WTC11 (cell line): ENCODE measurements at regions not wholly inside any gene's neighbourhood (a gene's known extent, or its start where the extent isn't known, plus 50 kb on each side); places are given as distances from the start of the nearest gene placed in this dataset.

ENCODE experiments used
- ATAC-seq: fragments of 200-7000 bp; cut with Tn5 transposase; 2 replicates; pipeline ENCODE4 v1.10.0; 2021; ENCODE audit warnings: mild to moderate bottlenecking, moderate library complexity
- CTCF ChIA-PET: fragments of 300-600 bp; sonication (Branson Sonifier 250); formaldehyde crosslinking; loops from one replicate; lab custom pipeline; 2021; ENCODE audit warnings: antibody characterized with exemption; lab: Charles Lee
- POLR2A ChIA-PET: fragments of 350-600 bp; sonication (Branson Sonifier 250); formaldehyde crosslinking; loops from one replicate; lab custom pipeline; 2021; ENCODE audit warnings: antibody characterized with exemption; lab: Charles Lee
- DNase-seq: peaks from one replicate; pipeline ENCODE4 v3.0.0; 2021; ENCODE audit warnings: low spot score
- H3K27ac Mint-ChIP-seq: 2 replicates; pipeline ENCODE4 v1.8.0; 2021; ENCODE audit warnings: mixed read lengths
- H3K27me3 Mint-ChIP-seq: 2 replicates; pipeline ENCODE4 v1.8.0; 2021; ENCODE audit warnings: low read depth, mild to moderate bottlenecking, moderate library complexity, mixed read lengths
- H3K36me3 Mint-ChIP-seq: 2 replicates; pipeline ENCODE4 v1.8.0; 2021; ENCODE audit warnings: mixed read lengths
- H3K4me1 Mint-ChIP-seq: 2 replicates; pipeline ENCODE4 v1.8.0; 2022; ENCODE audit warnings: mixed read lengths
- H3K4me3 Mint-ChIP-seq: 2 replicates; pipeline ENCODE4 v1.8.0; 2021; ENCODE audit warnings: mild to moderate bottlenecking, moderate library complexity, mixed read lengths
- H3K9me3 Mint-ChIP-seq: 2 replicates; pipeline ENCODE4 v1.8.0; 2021; ENCODE audit warnings: mixed read lengths
- CDX4 ChIP-seq: fragments of 250-450 bp; sonication (Bioruptor Pico); IDR thresholded peaks from 2 replicates; pipeline ENCODE4 v1.9.0; 2021; ENCODE audit warnings: moderate library complexity, mild to moderate bottlenecking, inconsistent platforms, borderline replicate concordance
- CREB1 ChIP-seq: sonication (generic); formaldehyde crosslinking; IDR thresholded peaks from 2 replicates; pipeline ENCODE4 v1.8.0; 2023; ENCODE audit warnings: mild to moderate bottlenecking, missing genetic modification reagents
- ESRRA ChIP-seq: sonication (generic); formaldehyde crosslinking; IDR thresholded peaks from 2 replicates; pipeline ENCODE4 v1.8.1; 2022; ENCODE audit warnings: mild to moderate bottlenecking, missing genetic modification reagents, borderline replicate concordance
- HMGA2 ChIP-seq: fragments of 250-450 bp; sonication (Bioruptor Pico); IDR thresholded peaks from 2 replicates; pipeline ENCODE4 v1.4.0; 2021; ENCODE audit warnings: mild to moderate bottlenecking, moderate library complexity
- SMAD3 ChIP-seq: sonication (generic); formaldehyde crosslinking; IDR thresholded peaks from 2 replicates; pipeline ENCODE4 v1.8.0; 2022; ENCODE audit warnings: missing genetic modification reagents, mild to moderate bottlenecking, borderline replicate concordance
- USF1 ChIP-seq: sonication (generic); formaldehyde crosslinking; IDR thresholded peaks from 2 replicates; pipeline ENCODE4 v1.8.0; 2022; ENCODE audit warnings: mild to moderate bottlenecking, missing genetic modification reagents
- ZNF317 ChIP-seq: sonication (generic); formaldehyde crosslinking; IDR thresholded peaks from 2 replicates; pipeline ENCODE4 v1.8.1; 2023; ENCODE audit warnings: low read depth, mild to moderate bottlenecking, moderate library complexity, missing genetic modification reagents, borderline replicate concordance
- ZNF396 ChIP-seq: fragments of 250-450 bp; sonication (Bioruptor Pico); IDR thresholded peaks from 2 replicates; pipeline ENCODE4 v1.8.0; 2021; ENCODE audit warnings: mild to moderate bottlenecking, moderate library complexity, borderline replicate concordance
- TF ChIP-seq, protein P1 (sequence below): sonication (generic); formaldehyde crosslinking; IDR thresholded peaks from 2 replicates; pipeline ENCODE4 v1.8.0; 2023; ENCODE audit warnings: missing genetic modification reagents, mild to moderate bottlenecking, borderline replicate concordance
- TF ChIP-seq, protein P2 (sequence below): sonication (generic); formaldehyde crosslinking; IDR thresholded peaks from 2 replicates; pipeline ENCODE4 v1.8.0; 2022; ENCODE audit warnings: mild to moderate bottlenecking, missing genetic modification reagents
- TF ChIP-seq, protein P3 (sequence below): sonication (generic); formaldehyde crosslinking; IDR thresholded peaks from 2 replicates; pipeline ENCODE4 v1.8.0; 2022; ENCODE audit warnings: mild to moderate bottlenecking, missing genetic modification reagents
- TF ChIP-seq, protein P4 (sequence below): sonication (generic); formaldehyde crosslinking; conservative IDR thresholded peaks from 2 replicates; pipeline ENCODE4 v1.8.1; 2023; ENCODE audit warnings: mild to moderate bottlenecking, low read depth, missing genetic modification reagents, moderate library complexity
- TF ChIP-seq, protein P5 (sequence below): sonication (generic); formaldehyde crosslinking; IDR thresholded peaks from 2 replicates; pipeline ENCODE4 v1.8.0; 2022; ENCODE audit warnings: mild to moderate bottlenecking, missing genetic modification reagents

- H3K27me3 Mint-ChIP-seq, result peaks cover 10% of the 10 kb centered on the region
- H3K36me3 Mint-ChIP-seq, result no peaks in the 10 kb centered on the region
- POLR2A ChIA-PET, result no interaction called here
- CTCF ChIA-PET, result interaction anchor here (1.0 to 8.6 kb wide), 9 partner anchors 10 to 189 kb away, joined by 3 to 84 read pairs (median 4); no protein-coding TSS in a partner anchor
- H3K4me1 Mint-ChIP-seq, result no peaks in the 10 kb centered on the region
- no peaks in the 10 kb centered on the region for H3K9me3 Mint-ChIP-seq
- no peak for DNase-seq
- no peak overlapping the region for H3K4me3 Mint-ChIP-seq
- no peak for ATAC-seq
- TF ChIP-seq HMGA2 (CRISPR knock-in tag), result no peak
- no peak for TF ChIP-seq CREB1
- no peak for TF ChIP-seq CDX4 (CRISPR knock-in tag)
- no peak for TF ChIP-seq ZNF317 (CRISPR knock-in tag)
- TF ChIP-seq, protein P1, sequence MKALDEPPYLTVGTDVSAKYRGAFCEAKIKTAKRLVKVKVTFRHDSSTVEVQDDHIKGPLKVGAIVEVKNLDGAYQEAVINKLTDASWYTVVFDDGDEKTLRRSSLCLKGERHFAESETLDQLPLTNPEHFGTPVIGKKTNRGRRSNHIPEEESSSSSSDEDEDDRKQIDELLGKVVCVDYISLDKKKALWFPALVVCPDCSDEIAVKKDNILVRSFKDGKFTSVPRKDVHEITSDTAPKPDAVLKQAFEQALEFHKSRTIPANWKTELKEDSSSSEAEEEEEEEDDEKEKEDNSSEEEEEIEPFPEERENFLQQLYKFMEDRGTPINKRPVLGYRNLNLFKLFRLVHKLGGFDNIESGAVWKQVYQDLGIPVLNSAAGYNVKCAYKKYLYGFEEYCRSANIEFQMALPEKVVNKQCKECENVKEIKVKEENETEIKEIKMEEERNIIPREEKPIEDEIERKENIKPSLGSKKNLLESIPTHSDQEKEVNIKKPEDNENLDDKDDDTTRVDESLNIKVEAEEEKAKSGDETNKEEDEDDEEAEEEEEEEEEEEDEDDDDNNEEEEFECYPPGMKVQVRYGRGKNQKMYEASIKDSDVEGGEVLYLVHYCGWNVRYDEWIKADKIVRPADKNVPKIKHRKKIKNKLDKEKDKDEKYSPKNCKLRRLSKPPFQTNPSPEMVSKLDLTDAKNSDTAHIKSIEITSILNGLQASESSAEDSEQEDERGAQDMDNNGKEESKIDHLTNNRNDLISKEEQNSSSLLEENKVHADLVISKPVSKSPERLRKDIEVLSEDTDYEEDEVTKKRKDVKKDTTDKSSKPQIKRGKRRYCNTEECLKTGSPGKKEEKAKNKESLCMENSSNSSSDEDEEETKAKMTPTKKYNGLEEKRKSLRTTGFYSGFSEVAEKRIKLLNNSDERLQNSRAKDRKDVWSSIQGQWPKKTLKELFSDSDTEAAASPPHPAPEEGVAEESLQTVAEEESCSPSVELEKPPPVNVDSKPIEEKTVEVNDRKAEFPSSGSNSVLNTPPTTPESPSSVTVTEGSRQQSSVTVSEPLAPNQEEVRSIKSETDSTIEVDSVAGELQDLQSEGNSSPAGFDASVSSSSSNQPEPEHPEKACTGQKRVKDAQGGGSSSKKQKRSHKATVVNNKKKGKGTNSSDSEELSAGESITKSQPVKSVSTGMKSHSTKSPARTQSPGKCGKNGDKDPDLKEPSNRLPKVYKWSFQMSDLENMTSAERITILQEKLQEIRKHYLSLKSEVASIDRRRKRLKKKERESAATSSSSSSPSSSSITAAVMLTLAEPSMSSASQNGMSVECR (CRISPR knock-in tag), result no peak
- TF ChIP-seq, protein P2, sequence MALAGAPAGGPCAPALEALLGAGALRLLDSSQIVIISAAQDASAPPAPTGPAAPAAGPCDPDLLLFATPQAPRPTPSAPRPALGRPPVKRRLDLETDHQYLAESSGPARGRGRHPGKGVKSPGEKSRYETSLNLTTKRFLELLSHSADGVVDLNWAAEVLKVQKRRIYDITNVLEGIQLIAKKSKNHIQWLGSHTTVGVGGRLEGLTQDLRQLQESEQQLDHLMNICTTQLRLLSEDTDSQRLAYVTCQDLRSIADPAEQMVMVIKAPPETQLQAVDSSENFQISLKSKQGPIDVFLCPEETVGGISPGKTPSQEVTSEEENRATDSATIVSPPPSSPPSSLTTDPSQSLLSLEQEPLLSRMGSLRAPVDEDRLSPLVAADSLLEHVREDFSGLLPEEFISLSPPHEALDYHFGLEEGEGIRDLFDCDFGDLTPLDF (CRISPR knock-in tag), result no peak
- TF ChIP-seq, protein P3, sequence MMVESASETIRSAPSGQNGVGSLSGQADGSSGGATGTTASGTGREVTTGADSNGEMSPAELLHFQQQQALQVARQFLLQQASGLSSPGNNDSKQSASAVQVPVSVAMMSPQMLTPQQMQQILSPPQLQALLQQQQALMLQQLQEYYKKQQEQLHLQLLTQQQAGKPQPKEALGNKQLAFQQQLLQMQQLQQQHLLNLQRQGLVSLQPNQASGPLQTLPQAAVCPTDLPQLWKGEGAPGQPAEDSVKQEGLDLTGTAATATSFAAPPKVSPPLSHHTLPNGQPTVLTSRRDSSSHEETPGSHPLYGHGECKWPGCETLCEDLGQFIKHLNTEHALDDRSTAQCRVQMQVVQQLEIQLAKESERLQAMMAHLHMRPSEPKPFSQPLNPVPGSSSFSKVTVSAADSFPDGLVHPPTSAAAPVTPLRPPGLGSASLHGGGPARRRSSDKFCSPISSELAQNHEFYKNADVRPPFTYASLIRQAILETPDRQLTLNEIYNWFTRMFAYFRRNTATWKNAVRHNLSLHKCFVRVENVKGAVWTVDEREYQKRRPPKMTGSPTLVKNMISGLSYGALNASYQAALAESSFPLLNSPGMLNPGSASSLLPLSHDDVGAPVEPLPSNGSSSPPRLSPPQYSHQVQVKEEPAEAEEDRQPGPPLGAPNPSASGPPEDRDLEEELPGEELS (CRISPR knock-in tag), result no peak
- TF ChIP-seq, protein P4, sequence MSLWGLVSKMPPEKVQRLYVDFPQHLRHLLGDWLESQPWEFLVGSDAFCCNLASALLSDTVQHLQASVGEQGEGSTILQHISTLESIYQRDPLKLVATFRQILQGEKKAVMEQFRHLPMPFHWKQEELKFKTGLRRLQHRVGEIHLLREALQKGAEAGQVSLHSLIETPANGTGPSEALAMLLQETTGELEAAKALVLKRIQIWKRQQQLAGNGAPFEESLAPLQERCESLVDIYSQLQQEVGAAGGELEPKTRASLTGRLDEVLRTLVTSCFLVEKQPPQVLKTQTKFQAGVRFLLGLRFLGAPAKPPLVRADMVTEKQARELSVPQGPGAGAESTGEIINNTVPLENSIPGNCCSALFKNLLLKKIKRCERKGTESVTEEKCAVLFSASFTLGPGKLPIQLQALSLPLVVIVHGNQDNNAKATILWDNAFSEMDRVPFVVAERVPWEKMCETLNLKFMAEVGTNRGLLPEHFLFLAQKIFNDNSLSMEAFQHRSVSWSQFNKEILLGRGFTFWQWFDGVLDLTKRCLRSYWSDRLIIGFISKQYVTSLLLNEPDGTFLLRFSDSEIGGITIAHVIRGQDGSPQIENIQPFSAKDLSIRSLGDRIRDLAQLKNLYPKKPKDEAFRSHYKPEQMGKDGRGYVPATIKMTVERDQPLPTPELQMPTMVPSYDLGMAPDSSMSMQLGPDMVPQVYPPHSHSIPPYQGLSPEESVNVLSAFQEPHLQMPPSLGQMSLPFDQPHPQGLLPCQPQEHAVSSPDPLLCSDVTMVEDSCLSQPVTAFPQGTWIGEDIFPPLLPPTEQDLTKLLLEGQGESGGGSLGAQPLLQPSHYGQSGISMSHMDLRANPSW (CRISPR knock-in tag), result no peak
- TF ChIP-seq, protein P5, sequence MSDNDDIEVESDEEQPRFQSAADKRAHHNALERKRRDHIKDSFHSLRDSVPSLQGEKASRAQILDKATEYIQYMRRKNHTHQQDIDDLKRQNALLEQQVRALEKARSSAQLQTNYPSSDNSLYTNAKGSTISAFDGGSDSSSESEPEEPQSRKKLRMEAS (CRISPR knock-in tag), result no peak
- no peak for TF ChIP-seq USF1
- no peak for TF ChIP-seq ESRRA (CRISPR knock-in tag)
- TF ChIP-seq SMAD3, result no peak
- no peak for TF ChIP-seq ZNF396 (CRISPR knock-in tag)
- no peak overlapping the region for H3K27ac Mint-ChIP-seq
Observed at GRCh38 chr14:21911877-21912276, 238.3 kb upstream of the OR4E1 start.
